ENCODE measurements at regions not wholly inside any gene's neighbourhood (a gene's known extent, or its start where the extent isn't known, plus 50 kb on each side); places are given as distances from the start of the nearest gene placed in this dataset.

- TF ChIP-seq CTCF (conservative IDR thresholded peaks at IDR 0.05; ENCODE audit: low read length), result no peak
- TF ChIP-seq EZH2phosphoT487 (IDR thresholded peaks at IDR 0.05; ENCODE audit: borderline replicate concordance, low read depth, low read length), result no peak
These were observed 503.8 kb downstream of the CDH26 start for GRCh38 chr20:60461993-60462392.

Data from OCI-LY7 (cell line).